GM19239 (cell line): ENCODE measurements at regions not wholly inside any gene's neighbourhood (a gene's known extent, or its start where the extent isn't known, plus 50 kb on each side); places are given as distances from the start of the nearest gene placed in this dataset.
"Not testable (repeated sequence)": the region's sequence is repeated elsewhere in the genome, so short reads cannot be mapped to it uniquely, and the experiment has no call there.

Source experiments
- DNase-seq: peaks from one replicate; pipeline ENCODE4 v3.0.0; 2011; ENCODE audit warnings: low spot score; ENCODE audit not compliant: insufficient read length
- FAIRE-seq: peaks from 2 replicates; lab custom pipeline; 2011; peaks lifted over from hg19 to GRCh38; lab: Jason Lieb, UNC

GRCh38 chr16:13336335-13336734 is 434.9 kb downstream of the SHISA9 start:
- FAIRE-seq (no peak), DNase-seq (no peak)

- DNase-seq, FAIRE-seq: not testable (repeated sequence)
Observed at GRCh38 chr16:13336907-13337881, 435.8 kb downstream of the SHISA9 start.

GRCh38 chr16:13338044-13338443 is 436.6 kb downstream of the SHISA9 start:
- DNase-seq (no peak), FAIRE-seq (no peak)

GRCh38 chr16:13342675-13343074 is 441.3 kb downstream of the SHISA9 start:
- FAIRE-seq (no peak), DNase-seq (no peak)

GRCh38 chr16:13344001-13344400 is 442.6 kb downstream of the SHISA9 start:
- FAIRE-seq (no peak), DNase-seq (no peak)

- no peak for FAIRE-seq
- DNase-seq = no peak
Observed at GRCh38 chr16:13348416-13348815, 447.0 kb downstream of the SHISA9 start.

- no peak for DNase-seq
Observed at GRCh38 chr16:13350000-13350399, 448.6 kb downstream of the SHISA9 start.

GRCh38 chr16:13351181-13351580 is 449.8 kb downstream of the SHISA9 start:
- FAIRE-seq = no peak
- DNase-seq = no peak

More at GRCh38 chr16:13350000-13350399, 448.6 kb downstream of the SHISA9 start:
- FAIRE-seq = no peak

- DNase-seq = no peak
- FAIRE-seq = no peak
Observed at GRCh38 chr16:13351601-13352217, 450.3 kb downstream of the SHISA9 start.

- FAIRE-seq, DNase-seq: not testable (repeated sequence)
Observed at GRCh38 chr16:13352796-13353195, 451.4 kb downstream of the SHISA9 start.

- not testable (repeated sequence) for FAIRE-seq, DNase-seq
Observed at GRCh38 chr16:13357842-13358241, 456.4 kb downstream of the SHISA9 start.

- FAIRE-seq = no peak
Observed at GRCh38 chr16:13359835-13360234, 458.4 kb downstream of the SHISA9 start.

GRCh38 chr16:13372421-13372820 is 471.0 kb downstream of the SHISA9 start:
- no peak for DNase-seq
- no peak for FAIRE-seq

More at GRCh38 chr16:13359835-13360234, 458.4 kb downstream of the SHISA9 start:
- no peak for DNase-seq

- no peak for FAIRE-seq
- DNase-seq = no peak
Observed at GRCh38 chr16:13376174-13376573, 474.8 kb downstream of the SHISA9 start.

- DNase-seq = no peak
- no peak for FAIRE-seq
Observed at GRCh38 chr16:13377143-13377542, 475.7 kb downstream of the SHISA9 start.

- DNase-seq (no peak), FAIRE-seq (no peak)
Observed at GRCh38 chr16:13378151-13378550, 476.8 kb downstream of the SHISA9 start.

- no peak for DNase-seq
- FAIRE-seq = no peak
Observed at GRCh38 chr16:13379266-13379665, 477.9 kb downstream of the SHISA9 start.

GRCh38 chr16:13385156-13386040 is 484.0 kb downstream of the SHISA9 start:
- not testable (repeated sequence) for DNase-seq, FAIRE-seq

- DNase-seq = peak; percentile 21
- peak; percentile 94 for FAIRE-seq
Observed at GRCh38 chr16:13390093-13390985, 488.9 kb downstream of the SHISA9 start.
